Left renal cortex interstitium (tissue), 4 donors: ENCODE measurements at regions not wholly inside any gene's neighbourhood (a gene's known extent, or its start where the extent isn't known, plus 50 kb on each side); places are given as distances from the start of the nearest gene placed in this dataset.
"Not testable (repeated sequence)": the region's sequence is repeated elsewhere in the genome, so short reads cannot be mapped to it uniquely, and the experiment has no call there.

Experiments
- DNase-seq, 4 donors: peaks; one replicate each; pipeline ENCODE4 v3.0.0-alpha.2; 2013; ENCODE audit warnings: low read depth in 4 of 4, low spot score in 2 of 4, missing footprints in 1 of 4

GRCh38 chr4:176619430-176619829 is 173.3 kb downstream of the VEGFC start:
- DNase-seq, result no peak

GRCh38 chr4:176622251-176622948 is 170.3 kb downstream of the VEGFC start:
- DNase-seq, result no peak

- DNase-seq, result not testable (repeated sequence)
Observed at GRCh38 chr4:176624983-176625610, 167.6 kb downstream of the VEGFC start.

GRCh38 chr4:176627916-176628315 is 164.8 kb downstream of the VEGFC start:
- no peak for DNase-seq

GRCh38 chr4:176631611-176632010 is 161.1 kb downstream of the VEGFC start:
- DNase-seq, result no peak
